HG03442 (cell line): ENCODE measurements at regions not wholly inside any gene's neighbourhood (a gene's known extent, or its start where the extent isn't known, plus 50 kb on each side); places are given as distances from the start of the nearest gene placed in this dataset.
A peak's percentile ranks its signal among the peaks of the same experiment; 100 is the strongest.
"Not testable (repeated sequence)": the region's sequence is repeated elsewhere in the genome, so short reads cannot be mapped to it uniquely, and the experiment has no call there.

Source experiments
- ATAC-seq: cut with Tn5 transposase; IDR thresholded peaks from one replicate; pipeline ENCODE4 v1.9.1; 2021; ENCODE audit warnings: mild to moderate bottlenecking, moderate library complexity; ENCODE audit not compliant: unreplicated experiment

- ATAC-seq, result not testable (repeated sequence)
Observed at GRCh38 chr21:6482616-6483015, 4038.8 kb upstream of the TPTE start.

DNA sequence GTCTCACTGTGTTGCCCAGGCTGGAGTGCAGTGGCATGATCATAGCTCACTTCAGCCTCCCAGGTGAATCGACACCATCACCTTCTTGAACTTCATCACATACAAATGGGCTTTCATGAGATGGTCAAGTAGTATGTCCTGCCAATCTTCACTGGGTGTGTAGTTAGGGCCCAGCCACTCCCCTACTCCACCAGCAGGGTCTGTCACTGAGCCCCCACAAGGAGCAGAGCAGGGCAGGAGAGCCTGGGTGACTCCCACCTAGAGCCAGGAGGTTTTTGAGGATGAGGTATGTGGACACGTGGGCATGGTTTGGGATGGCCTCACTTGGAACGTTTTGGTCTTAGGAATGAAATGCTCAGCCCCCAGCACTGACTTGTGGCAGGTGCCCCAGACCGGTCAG is 4037.7 kb upstream of the TPTE start:
- ATAC-seq, result not testable (repeated sequence)

DNA sequence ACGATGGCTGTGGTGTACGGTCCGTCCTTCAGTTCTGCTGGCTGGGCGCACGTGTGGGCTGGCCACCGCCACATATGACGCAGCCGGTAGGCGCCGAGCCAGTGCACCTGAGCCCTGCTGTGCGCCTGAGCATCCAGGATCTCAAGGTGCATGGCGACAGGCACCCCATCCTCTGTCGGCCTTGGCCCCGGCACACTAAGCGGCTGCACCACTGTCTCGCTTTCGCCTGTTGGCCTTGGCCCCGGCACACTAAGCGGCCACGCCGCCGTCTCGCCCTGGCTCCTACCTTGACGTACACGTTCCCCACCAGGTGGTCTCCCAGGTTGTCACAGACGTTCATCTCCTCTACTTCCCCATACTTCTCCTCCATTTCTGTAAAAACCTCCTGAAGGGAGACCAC is 4034.6 kb upstream of the TPTE start:
- ATAC-seq, result not testable (repeated sequence)

DNA sequence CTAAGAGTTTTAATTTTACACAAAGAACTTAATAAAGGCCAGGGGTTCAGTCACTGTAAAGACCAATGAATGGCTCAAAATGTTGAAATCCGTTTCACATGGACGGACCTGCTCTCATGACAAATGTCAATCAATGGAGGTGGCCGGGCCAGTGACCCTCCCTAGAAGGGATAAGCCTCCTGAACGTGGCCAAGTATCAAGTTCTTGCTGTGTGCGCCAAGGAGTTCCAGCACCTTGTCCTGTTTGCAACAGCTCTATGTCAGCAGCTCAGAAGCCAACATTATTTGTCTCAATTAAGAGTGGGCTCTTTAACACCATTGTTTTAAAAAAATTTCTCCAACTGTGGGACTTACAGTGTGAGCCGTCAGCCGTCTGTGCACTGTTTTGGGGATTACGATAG is 4028.7 kb upstream of the TPTE start:
- ATAC-seq, result not testable (repeated sequence)

DNA sequence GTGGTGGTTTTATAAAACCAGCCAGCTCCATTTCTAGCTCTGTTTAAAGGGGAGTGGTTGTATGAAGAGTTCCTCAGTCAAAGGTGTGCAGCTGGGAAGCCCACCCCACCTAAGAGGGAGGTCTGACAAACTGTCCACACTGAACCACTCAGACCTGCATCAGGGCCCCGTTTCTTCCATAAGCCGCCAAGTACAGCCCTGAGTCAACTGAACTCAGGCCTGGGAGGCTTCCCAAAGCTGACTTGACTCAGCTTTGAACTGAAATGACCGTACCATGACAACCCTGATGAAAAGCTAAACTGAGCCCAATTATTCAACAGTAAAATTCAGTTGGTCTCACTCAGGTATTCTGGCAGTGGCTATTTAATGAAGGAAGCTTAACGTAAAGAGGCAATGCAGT is 4027.4 kb upstream of the TPTE start:
- ATAC-seq, result not testable (repeated sequence)

DNA sequence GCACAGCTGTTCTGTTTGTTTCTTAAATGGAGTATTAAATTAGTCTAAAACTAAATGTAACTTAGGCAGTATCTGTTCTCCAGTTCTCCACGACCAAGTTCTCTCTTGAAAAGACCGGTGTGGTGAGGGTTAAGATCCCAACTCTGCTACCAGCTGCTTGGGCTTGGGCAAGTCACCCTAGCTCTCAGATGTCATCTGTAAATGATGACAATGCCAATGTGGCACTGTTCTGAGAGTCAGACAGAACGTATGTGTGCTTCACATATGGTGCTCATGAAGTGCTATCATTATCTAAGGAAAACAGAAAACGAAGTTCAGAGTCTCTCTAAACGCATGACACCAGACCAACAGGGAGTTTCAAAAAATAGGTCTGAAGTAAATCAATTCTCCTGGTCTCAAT is 4025.0 kb upstream of the TPTE start:
- ATAC-seq, result not testable (repeated sequence)

GRCh38 chr21:6498716-6499115 is 4022.7 kb upstream of the TPTE start:
- ATAC-seq, result peak; percentile 26

GRCh38 chr21:6499128-6499826 is 4022.1 kb upstream of the TPTE start:
- ATAC-seq, result peak; percentile 64

- not testable (repeated sequence) for ATAC-seq
Observed at GRCh38 chr21:6499866-6500265, 4021.5 kb upstream of the TPTE start.

DNA sequence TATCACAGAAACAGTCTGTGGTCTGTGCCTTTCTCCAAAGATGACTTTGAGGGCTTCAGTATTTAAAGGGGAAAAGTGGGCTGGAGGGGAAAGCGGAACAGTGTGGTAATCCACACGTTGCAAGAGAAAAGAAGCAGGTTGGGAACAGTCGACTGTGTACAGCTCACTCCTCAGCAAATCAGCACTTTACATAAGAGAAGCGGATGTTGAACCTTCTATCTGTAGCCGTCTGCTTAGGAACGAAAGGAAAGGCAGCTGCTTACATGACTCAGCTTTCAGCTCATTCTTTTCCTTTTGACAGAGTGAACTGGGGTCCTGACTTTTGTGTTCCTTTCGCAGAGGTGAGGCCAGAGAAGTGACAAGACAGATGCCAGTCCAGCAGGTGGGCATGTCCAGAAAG is 4020.7 kb upstream of the TPTE start:
- not testable (repeated sequence) for ATAC-seq

DNA sequence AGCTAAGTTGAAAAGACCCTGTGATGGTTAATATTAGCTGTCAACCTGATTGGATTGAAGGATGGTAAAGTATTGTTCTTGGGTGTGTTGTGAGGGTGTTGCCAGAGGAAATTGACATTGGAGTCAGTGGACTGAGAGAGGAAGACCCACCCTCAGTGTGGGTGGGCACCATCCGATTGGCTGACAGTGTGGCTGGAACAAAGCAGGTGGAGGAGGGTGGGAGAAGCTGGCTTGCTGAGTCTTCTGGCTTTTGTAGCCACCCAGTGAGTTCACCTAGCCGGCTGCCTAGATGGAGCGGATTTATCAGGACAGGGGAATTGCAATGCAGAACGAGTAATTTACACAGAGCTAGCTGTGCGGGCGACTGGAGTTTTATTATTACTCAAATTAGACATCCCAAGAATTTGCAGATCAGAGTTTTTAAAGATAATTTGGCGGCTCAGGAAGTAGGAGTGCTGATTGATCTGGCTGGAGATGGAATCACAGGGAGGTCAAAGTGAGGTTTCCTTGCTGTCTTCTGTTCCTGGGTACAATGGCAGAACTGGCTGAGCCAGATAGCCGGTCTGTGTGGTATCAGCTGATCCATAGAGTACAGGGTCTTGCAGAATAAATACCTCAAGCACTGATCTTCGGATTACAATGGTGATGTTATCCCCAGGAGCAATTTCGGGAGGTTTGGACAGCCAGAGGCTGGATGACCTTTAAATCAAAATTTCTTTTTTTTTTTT is 4015.1 kb upstream of the TPTE start:
- not testable (repeated sequence) for ATAC-seq

DNA sequence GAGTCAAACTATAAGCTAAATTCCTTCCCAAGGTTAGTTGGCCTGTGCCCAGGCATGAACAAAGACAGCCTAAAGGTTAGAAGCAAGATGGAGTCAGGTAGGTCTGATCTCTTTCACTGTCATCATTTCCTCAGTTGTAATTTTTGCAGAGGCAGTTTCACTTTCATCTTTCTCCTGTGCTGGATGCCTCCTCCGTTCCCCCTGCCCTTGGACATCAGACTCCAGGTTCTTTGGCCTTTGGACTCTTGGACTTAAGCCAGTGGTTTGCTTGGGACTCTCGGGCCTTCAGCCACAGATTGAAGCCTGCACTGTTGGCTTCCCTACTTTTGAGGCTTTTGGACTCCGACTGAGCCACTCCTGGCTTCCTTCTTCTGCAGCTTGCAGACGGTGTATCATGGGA is 4013.8 kb upstream of the TPTE start:
- ATAC-seq, result not testable (repeated sequence)

- not testable (repeated sequence) for ATAC-seq
Observed at GRCh38 chr21:6521777-6522176, 3999.6 kb upstream of the TPTE start.

DNA sequence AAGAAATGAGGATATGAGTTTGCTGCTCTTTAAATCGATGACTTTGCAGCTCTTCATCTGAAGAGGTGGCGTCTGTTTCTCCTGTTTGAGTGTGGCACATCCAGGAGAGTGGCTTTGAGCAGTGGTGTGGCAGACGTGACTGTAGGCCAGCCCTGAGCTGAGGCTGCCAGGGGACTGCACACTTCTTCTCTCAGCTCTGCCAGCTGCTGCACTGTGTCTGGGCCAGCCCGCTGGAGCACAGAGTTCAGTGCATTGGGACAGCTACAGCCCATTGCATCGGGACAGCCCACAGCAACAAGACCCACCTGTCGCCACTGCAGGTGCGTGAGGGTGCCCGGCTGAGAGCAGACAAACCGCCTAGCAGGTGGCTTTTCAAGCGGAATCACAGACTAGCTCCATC is 3995.2 kb upstream of the TPTE start:
- ATAC-seq, result not testable (repeated sequence)

- ATAC-seq, result not testable (repeated sequence)
Observed at GRCh38 chr21:6530655-6531054, 3990.7 kb upstream of the TPTE start.

DNA sequence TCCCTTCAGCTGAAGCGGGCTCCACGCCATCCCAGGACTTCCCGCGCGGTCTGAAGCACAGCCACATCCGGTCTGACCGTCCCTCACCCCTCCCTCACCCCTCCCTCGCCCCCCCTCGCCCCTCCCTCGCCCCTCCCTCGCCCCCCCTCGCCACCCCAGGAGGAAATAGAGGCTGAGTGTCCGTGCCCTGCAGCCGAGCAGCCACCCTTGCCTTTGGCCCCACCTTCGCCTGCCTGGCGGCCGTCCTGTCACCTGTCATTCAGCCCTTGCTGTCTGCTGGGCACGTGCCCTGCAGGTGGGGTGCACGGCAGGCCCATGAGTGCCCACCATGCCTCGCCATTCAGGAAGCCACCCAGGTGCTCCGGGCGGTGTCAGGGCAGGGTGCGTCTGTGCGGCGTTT is 3988.1 kb upstream of the TPTE start:
- not testable (repeated sequence) for ATAC-seq

DNA sequence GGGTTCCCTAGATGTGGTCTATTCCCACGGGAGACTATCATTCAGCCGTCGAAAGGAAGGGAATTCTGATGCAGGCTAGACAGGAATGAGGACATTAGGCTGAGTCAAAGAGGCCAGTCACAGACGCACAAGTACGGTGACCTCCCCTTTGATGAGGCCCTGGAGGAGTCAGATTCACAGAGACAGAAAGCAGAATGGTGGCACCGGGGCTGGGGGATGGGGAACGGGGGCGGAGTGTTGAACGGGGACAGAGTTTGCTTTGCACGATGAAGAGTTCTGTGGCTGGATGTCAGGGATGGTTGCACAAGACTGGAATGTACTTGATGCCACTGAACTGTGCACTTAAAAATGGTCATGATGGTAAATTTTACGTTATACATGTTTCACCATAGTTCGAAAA is 3983.1 kb upstream of the TPTE start:
- ATAC-seq, result not testable (repeated sequence)

- ATAC-seq, result not testable (repeated sequence)
Observed at GRCh38 chr21:6539688-6540087, 3981.7 kb upstream of the TPTE start.

DNA sequence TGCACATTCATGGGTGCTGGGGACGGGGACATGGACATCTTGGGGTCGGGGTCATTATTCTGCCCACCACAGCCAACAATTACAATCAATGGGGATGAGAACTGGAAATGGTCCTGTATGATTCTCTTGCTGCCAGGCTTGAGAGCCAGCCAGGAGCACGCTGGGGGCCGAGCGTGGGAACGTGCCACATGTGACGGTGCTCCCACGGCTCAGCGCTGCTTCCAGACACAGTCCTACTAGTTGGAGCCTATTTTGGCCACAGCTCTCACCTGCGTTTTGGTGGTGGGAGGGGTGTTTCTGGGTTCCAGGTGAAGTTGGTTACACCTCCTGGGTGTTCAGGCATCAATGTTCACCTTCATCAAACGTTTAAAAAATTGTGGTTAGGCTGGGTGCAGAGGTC is 3980.3 kb upstream of the TPTE start:
- not testable (repeated sequence) for ATAC-seq

DNA sequence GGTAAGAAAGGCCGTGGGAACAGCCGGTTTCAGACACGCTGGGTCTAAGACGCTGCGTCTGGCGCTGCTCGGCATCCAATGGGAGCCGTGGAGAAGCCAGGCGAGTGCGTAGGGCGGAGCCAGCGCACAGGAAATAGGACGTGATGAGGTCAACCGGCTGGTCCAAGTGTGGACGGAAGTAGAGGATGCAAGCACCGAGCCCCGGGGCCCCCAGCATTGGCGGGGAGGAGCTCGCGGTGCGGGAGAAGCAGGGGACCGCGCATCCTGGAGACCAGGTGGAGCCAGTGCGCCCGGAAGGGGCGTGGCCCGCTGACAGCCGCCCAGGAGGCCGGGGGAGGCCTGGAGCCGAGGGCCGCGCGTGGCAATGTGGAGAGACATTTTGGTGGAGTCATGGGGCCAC is 3976.1 kb upstream of the TPTE start:
- ATAC-seq, result not testable (repeated sequence)

GRCh38 chr21:6551045-6551444 is 3970.3 kb upstream of the TPTE start:
- ATAC-seq, result not testable (repeated sequence)
